Brain microvascular endothelial cell (primary cell): ENCODE measurements at regions not wholly inside any gene's neighbourhood (a gene's known extent, or its start where the extent isn't known, plus 50 kb on each side); places are given as distances from the start of the nearest gene placed in this dataset.

Source experiments
- DNase-seq: peaks from one replicate; pipeline ENCODE4 v3.0.0-alpha.2; 2020
- H3K27ac ChIP-seq: fragments of 250-450 bp; sonication (Bioruptor Pico); 2 replicates; pipeline ENCODE4 v1.5.1; 2020; ENCODE audit warnings: mild to moderate bottlenecking, moderate library complexity
- H3K27me3 ChIP-seq: fragments of 250-450 bp; sonication (Bioruptor Pico); replicated peaks from 2 replicates; pipeline ENCODE4 v1.5.1; 2020; ENCODE audit warnings: mild to moderate bottlenecking
- H3K36me3 ChIP-seq: fragments of 250-450 bp; sonication (Bioruptor Pico); replicated peaks from 2 replicates; pipeline ENCODE4 v1.5.1; 2020; ENCODE audit warnings: mild to moderate bottlenecking
- H3K4me3 ChIP-seq: 2 replicates; pipeline ENCODE4 v1.5.1; 2011; ENCODE audit warnings: low read depth, mild to moderate bottlenecking, control low read depth, low read length, moderate library complexity
- in situ Hi-C: cut with HindIII; loops from 2 replicates; pipeline ENCODE4 v1.10.0; 2017; ENCODE audit warnings: low sequenced_read_pairs, low pct_ligation_motif_present
- TF ChIP-seq, protein P1 (sequence below): IDR thresholded peaks from 2 replicates; pipeline ENCODE4 v1.5.1; 2011; ENCODE audit warnings: low read depth, mild to moderate bottlenecking, moderate library complexity, low read length, control low read depth, inconsistent platforms; ENCODE audit errors: missing control alignments

DNA sequence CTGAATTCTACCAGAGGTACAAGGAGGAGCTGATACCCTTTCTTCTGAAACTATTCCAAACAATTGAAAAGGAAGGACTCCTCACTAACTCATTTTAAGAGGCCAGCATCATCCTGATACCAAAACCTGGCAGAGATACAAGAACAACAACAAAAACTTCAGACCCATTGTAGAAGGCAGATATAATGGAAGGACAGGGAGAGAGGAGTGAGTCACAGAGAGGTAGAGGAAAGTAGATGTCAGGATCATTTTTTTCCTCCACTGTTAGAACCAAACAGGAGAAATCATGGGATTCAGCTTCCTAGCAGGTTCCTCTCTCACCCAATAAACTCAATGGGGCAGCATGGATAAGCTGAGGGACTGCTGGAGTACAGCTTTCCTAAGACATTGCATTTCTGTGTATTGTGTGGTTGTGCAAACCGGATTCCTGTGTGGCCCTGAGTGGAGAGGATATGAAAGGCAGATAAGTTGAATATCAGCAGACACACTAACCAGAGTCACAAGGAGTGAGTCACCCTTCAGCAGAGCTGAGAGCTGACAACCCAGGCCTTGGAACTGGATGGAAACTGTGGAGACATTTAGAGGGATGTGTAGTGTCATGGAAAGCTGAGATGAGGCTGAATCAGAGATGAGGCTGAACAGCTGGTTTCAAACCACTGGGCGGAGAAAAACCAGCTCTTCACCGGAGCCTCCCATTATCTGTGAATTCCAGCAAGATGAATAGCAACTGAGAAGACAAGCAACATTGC is 60.9 kb upstream of the MMADHC start:
- no peak overlapping the region for H3K4me3 ChIP-seq
- H3K36me3 ChIP-seq: no peaks in the 10 kb centered on the region
- in situ Hi-C loops: no loop called here
- TF ChIP-seq, protein P1, sequence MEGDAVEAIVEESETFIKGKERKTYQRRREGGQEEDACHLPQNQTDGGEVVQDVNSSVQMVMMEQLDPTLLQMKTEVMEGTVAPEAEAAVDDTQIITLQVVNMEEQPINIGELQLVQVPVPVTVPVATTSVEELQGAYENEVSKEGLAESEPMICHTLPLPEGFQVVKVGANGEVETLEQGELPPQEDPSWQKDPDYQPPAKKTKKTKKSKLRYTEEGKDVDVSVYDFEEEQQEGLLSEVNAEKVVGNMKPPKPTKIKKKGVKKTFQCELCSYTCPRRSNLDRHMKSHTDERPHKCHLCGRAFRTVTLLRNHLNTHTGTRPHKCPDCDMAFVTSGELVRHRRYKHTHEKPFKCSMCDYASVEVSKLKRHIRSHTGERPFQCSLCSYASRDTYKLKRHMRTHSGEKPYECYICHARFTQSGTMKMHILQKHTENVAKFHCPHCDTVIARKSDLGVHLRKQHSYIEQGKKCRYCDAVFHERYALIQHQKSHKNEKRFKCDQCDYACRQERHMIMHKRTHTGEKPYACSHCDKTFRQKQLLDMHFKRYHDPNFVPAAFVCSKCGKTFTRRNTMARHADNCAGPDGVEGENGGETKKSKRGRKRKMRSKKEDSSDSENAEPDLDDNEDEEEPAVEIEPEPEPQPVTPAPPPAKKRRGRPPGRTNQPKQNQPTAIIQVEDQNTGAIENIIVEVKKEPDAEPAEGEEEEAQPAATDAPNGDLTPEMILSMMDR: peak; percentile 29
- peak; percentile 100 for DNase-seq
- peak overlapping the region; percentile 93 for H3K27ac ChIP-seq
- H3K27me3 ChIP-seq: no peaks in the 10 kb centered on the region

- TF ChIP-seq, protein P1: peak; percentile 66
- Histone ChIP-seq H3K4me3 (no peak overlapping the region), H3K36me3 (no peaks in the 10 kb centered on the region), H3K27me3 (no peaks in the 10 kb centered on the region), H3K27ac (no peak overlapping the region)
- DNase-seq: peak; percentile 36
- in situ Hi-C loops: no loop called here
Observed at GRCh38 chr2:149645391-149645790, 57.8 kb upstream of the MMADHC start.
